ENCODE measurements at regions not wholly inside any gene's neighbourhood (a gene's known extent, or its start where the extent isn't known, plus 50 kb on each side); places are given as distances from the start of the nearest gene placed in this dataset.

GRCh38 chr3:70808881-70809280 is 496.4 kb upstream of the MDFIC2 start:
- Histone ChIP-seq H3K79me2 (ENCODE audit: control insufficient read depth, insufficient read depth, low read length) (no peaks in the 10 kb centered on the region), H4K20me1 (replicated peaks; ENCODE audit: control insufficient read depth, insufficient read depth, low read length) (no peaks in the 10 kb centered on the region), H2AFZ (ENCODE audit: low read depth, low read length) (no peak overlapping the region), H3K9me3 (replicated peaks; ENCODE audit: control insufficient read depth, insufficient read depth, low read depth, low read length) (no peaks in the 10 kb centered on the region), H3K9me1 (ENCODE audit: control insufficient read depth, insufficient read depth, low read length) (no peaks in the 10 kb centered on the region), H3K27ac (ENCODE audit: extremely low read depth, low read depth, low read length) (no peak overlapping the region), H3K9ac (ENCODE audit: insufficient read depth in 1 of 2, low read depth in 2 of 2, low read length in 2 of 2) (no peak overlapping the region), H3K4me3 (no peak overlapping the region), H3K36me3 (ENCODE audit: control insufficient read depth, insufficient read depth, low read length) (no peaks in the 10 kb centered on the region), H3K27me3 (ENCODE audit: control insufficient read depth in 2 of 2, insufficient read depth in 2 of 2, low read length in 2 of 2) (no peaks in the 10 kb centered on the region), H3K4me2 (ENCODE audit: insufficient read depth, low read length) (no peak overlapping the region), H3K4me1 (replicated peaks in 1 of 2; ENCODE audit: control insufficient read depth in 2 of 2, insufficient read depth in 2 of 2, low read length in 2 of 2) (no peaks in the 10 kb centered on the region)
- DNase-seq (ENCODE audit: extremely low read depth in 1 of 4, low spot score in 3 of 4), result no peak
- BruUV-seq (replicated peaks), result no TSS peak
- in situ Hi-C loops (cut with MboI) (no loop called here), intact Hi-C loops (cut with micrococcal nuclease) (no loop called here)
- no peak for FAIRE-seq
- no peak for ATAC-seq
- WGBS (ENCODE audit: insufficient coverage, low coverage, missing lambda C conversion rate), result 0% methylated on average over 1 of the region's 1 CpG
- TF ChIP-seq, protein P1, sequence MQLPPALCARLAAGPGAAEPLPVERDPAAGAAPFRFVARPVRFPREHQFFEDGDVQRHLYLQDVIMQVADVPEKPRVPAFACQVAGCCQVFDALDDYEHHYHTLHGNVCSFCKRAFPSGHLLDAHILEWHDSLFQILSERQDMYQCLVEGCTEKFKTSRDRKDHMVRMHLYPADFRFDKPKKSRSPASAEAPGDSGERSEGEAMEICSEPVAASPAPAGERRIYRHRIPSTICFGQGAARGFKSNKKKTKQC (CRISPR knock-in tag; IDR thresholded peaks at IDR 0.05), result no peak
- TF ChIP-seq ZNF347 (CRISPR knock-in tag; IDR thresholded peaks at IDR 0.05; ENCODE audit: low read depth) (no peak), HDGF (IDR thresholded peaks at IDR 0.05) (no peak), RNF2 (IDR thresholded peaks at IDR 0.05) (no peak), ZNF512 (tag; IDR thresholded peaks at IDR 0.05) (no peak)
- TF ChIP-seq, protein P2, sequence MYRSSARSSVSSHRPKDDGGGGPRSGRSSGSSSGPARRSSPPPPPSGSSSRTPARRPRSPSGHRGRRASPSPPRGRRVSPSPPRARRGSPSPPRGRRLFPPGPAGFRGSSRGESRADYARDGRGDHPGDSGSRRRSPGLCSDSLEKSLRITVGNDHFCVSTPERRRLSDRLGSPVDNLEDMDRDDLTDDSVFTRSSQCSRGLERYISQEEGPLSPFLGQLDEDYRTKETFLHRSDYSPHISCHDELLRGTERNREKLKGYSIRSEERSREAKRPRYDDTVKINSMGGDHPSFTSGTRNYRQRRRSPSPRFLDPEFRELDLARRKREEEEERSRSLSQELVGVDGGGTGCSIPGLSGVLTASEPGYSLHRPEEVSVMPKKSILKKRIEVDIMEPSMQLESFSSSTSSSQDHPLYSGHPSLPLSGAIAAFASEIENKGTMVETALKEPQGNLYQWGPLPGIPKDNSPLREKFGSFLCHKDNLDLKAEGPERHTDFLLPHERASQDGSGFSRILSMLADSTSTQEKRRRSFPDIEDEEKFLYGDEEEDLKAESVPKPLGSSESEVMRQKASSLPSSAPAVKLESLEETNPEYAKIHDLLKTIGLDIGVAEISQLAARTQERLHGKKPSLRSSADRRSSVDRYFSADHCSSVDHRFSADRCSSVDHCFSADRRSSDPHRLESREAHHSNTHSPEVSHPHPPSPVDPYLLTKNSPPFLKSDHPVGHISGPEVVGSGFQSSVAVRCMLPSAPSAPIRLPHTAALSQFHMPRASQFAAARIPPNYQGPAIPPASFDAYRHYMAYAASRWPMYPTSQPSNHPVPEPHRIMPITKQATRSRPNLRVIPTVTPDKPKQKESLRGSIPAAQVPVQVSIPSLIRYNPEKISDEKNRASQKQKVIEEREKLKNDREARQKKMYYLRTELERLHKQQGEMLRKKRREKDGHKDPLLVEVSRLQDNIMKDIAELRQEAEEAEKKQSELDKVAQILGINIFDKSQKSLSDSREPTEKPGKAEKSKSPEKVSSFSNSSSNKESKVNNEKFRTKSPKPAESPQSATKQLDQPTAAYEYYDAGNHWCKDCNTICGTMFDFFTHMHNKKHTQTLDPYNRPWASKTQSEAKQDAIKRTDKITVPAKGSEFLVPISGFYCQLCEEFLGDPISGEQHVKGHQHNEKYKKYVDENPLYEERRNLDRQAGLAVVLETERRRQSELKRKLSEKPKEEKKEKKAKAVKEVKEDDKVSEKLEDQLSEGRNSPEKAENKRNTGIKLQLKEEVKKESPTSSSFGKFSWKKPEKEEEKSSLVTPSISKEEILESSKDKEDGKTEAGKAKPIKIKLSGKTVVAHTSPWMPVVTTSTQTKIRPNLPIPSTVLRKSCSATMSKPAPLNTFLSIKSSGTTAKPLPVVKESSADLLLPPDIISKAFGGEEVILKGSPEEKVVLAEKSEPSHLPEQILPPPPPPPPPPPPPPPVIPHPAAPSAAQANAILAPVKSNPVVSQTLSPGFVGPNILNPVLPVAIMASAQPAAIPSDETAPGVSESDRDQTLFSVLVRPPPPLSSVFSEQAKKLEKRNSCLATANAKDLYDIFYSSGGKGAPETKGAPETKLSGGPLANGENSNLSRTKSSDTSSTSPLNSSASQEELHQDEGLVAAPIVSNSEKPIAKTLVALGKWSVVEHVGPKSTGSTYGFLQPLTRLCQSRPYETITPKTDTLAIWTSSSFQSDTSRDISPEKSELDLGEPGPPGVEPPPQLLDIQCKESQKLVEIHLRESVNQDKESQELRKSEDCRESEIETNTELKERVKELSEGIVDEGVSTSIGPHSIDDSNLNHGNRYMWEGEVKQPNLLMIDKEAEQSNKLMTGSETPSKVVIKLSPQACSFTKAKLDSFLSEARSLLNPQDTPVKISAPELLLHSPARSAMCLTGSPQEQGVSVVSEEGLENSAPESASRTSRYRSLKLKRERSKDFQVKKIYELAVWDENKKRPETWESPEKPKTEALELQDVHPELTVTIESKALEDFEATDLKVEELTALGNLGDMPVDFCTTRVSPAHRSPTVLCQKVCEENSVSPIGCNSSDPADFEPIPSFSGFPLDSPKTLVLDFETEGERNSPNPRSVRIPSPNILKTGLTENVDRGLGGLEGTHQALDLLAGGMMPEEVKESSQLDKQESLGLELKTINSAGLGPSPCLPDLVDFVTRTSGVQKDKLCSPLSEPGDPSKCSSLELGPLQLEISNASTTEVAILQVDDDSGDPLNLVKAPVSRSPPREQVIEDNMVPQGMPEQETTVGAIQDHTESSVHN (IDR thresholded peaks at IDR 0.05; ENCODE audit: borderline replicate concordance in 1 of 2, low read depth in 1 of 2), result no peak
- CTCF ChIA-PET (ENCODE audit: low intra/inter-chr PET ratio), result no interaction called here
- POLR2A ChIA-PET, result no interaction called here
